B cell (primary cell): ENCODE measurements at regions not wholly inside any gene's neighbourhood (a gene's known extent, or its start where the extent isn't known, plus 50 kb on each side); places are given as distances from the start of the nearest gene placed in this dataset.

Source experiments
- ATAC-seq: fragments of 200-7000 bp; cut with Tn5 transposase; one replicate; pipeline ENCODE4 v1.10.0; 2021; ENCODE audit warnings: low read depth, mild to moderate bottlenecking, moderate number of reproducible peaks, moderate library complexity
- CTCF ChIA-PET: fragments of 350-600 bp; sonication (Branson Sonifier 250); formaldehyde crosslinking; loops from one replicate; lab custom pipeline; 2021; ENCODE audit warnings: antibody characterized with exemption, inconsistent platforms; lab: Charles Lee
- POLR2A ChIA-PET: fragments of 350-600 bp; sonication (Branson Sonifier 250); formaldehyde crosslinking; loops from one replicate; lab custom pipeline; 2021; ENCODE audit warnings: antibody characterized with exemption; lab: Charles Lee
- DNase-seq: peaks from one replicate; pipeline ENCODE4 v3.0.0; 2013
- H2AFZ ChIP-seq: 2 replicates; pipeline ENCODE4 v1.6.1; 2012; ENCODE audit warnings: mild to moderate bottlenecking, low read depth, low read length; ENCODE audit not compliant: insufficient read depth, poor library complexity, severe bottlenecking
- H3K27ac ChIP-seq, 2 donors: 1 replicate in 1 of 2; 2 replicates in 1 of 2; pipeline ENCODE4 v1.5.1; 2012 to 2013; ENCODE audit warnings: low read length in 2 of 2, mild to moderate bottlenecking in 2 of 2, moderate library complexity in 1 of 2
- H3K27me3 ChIP-seq, 4 experiments: fragments of 200-600 bp in 1 of 4; sonication (generic) in 1 of 4; replicated peaks in 1 of 4; 1 replicate in 2 of 4; 2 replicates in 2 of 4; pipeline versions ENCODE4 v1.6.1 to v1.7.0; 2013 to 2016; ENCODE audit warnings: low read length in 3 of 4, mild to moderate bottlenecking in 2 of 4, mixed read lengths in 1 of 4, moderate library complexity in 1 of 4; ENCODE audit not compliant: insufficient read depth in 4 of 4, control insufficient read depth in 3 of 4; ENCODE audit errors: control extremely low read depth in 1 of 4
- H3K36me3 ChIP-seq, 2 experiments: replicated peaks in 1 of 2; 1 replicate in 1 of 2; 2 replicates in 1 of 2; pipeline versions ENCODE4 v1.6.1 to v1.7.1; 2013; ENCODE audit warnings: low read length in 1 of 2; ENCODE audit not compliant: insufficient read depth in 2 of 2, control insufficient read depth in 1 of 2; ENCODE audit errors: control extremely low read depth in 1 of 2, extremely low read depth in 1 of 2
- H3K4me1 ChIP-seq, 2 donors: fragments of 200-600 bp in 1 of 2; sonication (generic) in 1 of 2; 1 replicate in 1 of 2; 2 replicates in 1 of 2; pipeline versions ENCODE4 v1.5.1 to v1.6.1; 2013 to 2017; ENCODE audit warnings: low read length in 2 of 2; ENCODE audit not compliant: control insufficient read depth in 2 of 2, insufficient read depth in 2 of 2
- H3K4me2 ChIP-seq: replicated peaks from 2 replicates; pipeline ENCODE3; 2012; ENCODE audit warnings: mild to moderate bottlenecking, low read depth, low read length; ENCODE audit not compliant: poor library complexity, severe bottlenecking
- H3K4me3 ChIP-seq, 5 experiments: fragments of 200-600 bp in 1 of 5; sonication (generic) in 1 of 5; 1 replicate in 3 of 5; 2 replicates in 2 of 5; pipeline versions ENCODE4 v1.5.1 to v1.7.0; 2011 to 2016; ENCODE audit warnings: low read length in 4 of 5, mild to moderate bottlenecking in 4 of 5, low read depth in 2 of 5, control low read depth in 1 of 5, moderate library complexity in 1 of 5; ENCODE audit not compliant: insufficient read depth in 1 of 5; ENCODE audit errors: control extremely low read depth in 1 of 5, extremely low read depth in 1 of 5
- H3K79me2 ChIP-seq: fragments of 200-600 bp; sonication (generic); one replicate; pipeline ENCODE4 v1.6.0; 2016; ENCODE audit warnings: low read length; ENCODE audit not compliant: control insufficient read depth, insufficient read depth
- H3K9ac ChIP-seq: fragments of 200-600 bp; sonication (generic); 2 replicates; pipeline ENCODE4 v1.6.1; 2017; ENCODE audit warnings: mild to moderate bottlenecking, low read length, moderate library complexity
- H3K9me3 ChIP-seq, 3 donors: one replicate each; pipeline versions ENCODE4 v1.6.1 to v1.7.1; 2013; ENCODE audit warnings: low read length in 2 of 3; ENCODE audit not compliant: control insufficient read depth in 2 of 3, insufficient read depth in 1 of 3; ENCODE audit errors: control extremely low read depth in 1 of 3
- H4K20me1 ChIP-seq: 2 replicates; pipeline ENCODE4 v1.6.0; 2012; ENCODE audit warnings: mild to moderate bottlenecking, low read length; ENCODE audit not compliant: insufficient read depth, control insufficient read depth, poor library complexity, severe bottlenecking
- H3K27ac Mint-ChIP-seq: one replicate; pipeline ENCODE4 v1.8.0; 2021; ENCODE audit warnings: mixed read lengths
- H3K27me3 Mint-ChIP-seq: one replicate; pipeline ENCODE4 v1.8.0; 2021; ENCODE audit warnings: mixed read lengths
- H3K4me1 Mint-ChIP-seq: one replicate; pipeline ENCODE4 v1.8.0; 2021; ENCODE audit warnings: mixed read lengths
- H3K4me3 Mint-ChIP-seq: one replicate; pipeline ENCODE4 v1.8.0; 2021; ENCODE audit warnings: mixed read lengths
- H3K9me3 Mint-ChIP-seq: one replicate; pipeline ENCODE4 v1.8.0; 2022; ENCODE audit warnings: mixed read lengths; ENCODE audit not compliant: insufficient read depth
- CTCF ChIP-seq: fragments of 200-600 bp; IDR thresholded peaks from one replicate; pipeline ENCODE4 v1.8.0; 2022; ENCODE audit warnings: antibody characterized with exemption, mild to moderate bottlenecking
- EZH2 ChIP-seq: IDR thresholded peaks from 2 replicates; pipeline ENCODE4 v1.6.1; 2012; ENCODE audit warnings: borderline replicate concordance, low read depth, mild to moderate bottlenecking, moderate library complexity, low read length; ENCODE audit not compliant: insufficient read depth, poor library complexity, severe bottlenecking
- WGBS: methylation state at CpG from one replicate; pipeline ENCODE4 v1.1.5; 2013; ENCODE audit warnings: missing lambda C conversion rate; ENCODE audit not compliant: insufficient coverage; 5-methylcytosine and 5-hydroxymethylcytosine counted together
- intact Hi-C: fragments of 100-400 bp; cut with micrococcal nuclease; formaldehyde crosslinking; loops from one replicate; pipeline ENCODE4 v1.10.0; 2022

- no peak overlapping the region for H3K9ac ChIP-seq
- TF ChIP-seq CTCF (no peak), EZH2 (no peak)
- H3K79me2 ChIP-seq, result no peaks in the 10 kb centered on the region
- no peaks in the 10 kb centered on the region for H3K36me3 ChIP-seq
- ChIA-PET CTCF (no interaction called here), POLR2A (no interaction called here)
- H4K20me1 ChIP-seq, result no peaks in the 10 kb centered on the region
- H3K4me3 ChIP-seq, result no peak overlapping the region
- intact Hi-C loops, result no loop called here
- Mint-ChIP-seq H3K4me3 (no peak overlapping the region), H3K27ac (no peak overlapping the region), H3K4me1 (no peaks in the 10 kb centered on the region), H3K27me3 (no peaks in the 10 kb centered on the region), H3K9me3 (peaks cover 3% of the 10 kb centered on the region)
- ATAC-seq, result no peak
- no peaks in the 10 kb centered on the region for H3K27me3 ChIP-seq
- H3K27ac ChIP-seq, result no peak overlapping the region
- 89% methylated on average over 15 of the region's 17 CpGs for WGBS
- peaks cover 0 to 23% (median 0%) of the 10 kb centered on the region in 3 donors for H3K9me3 ChIP-seq
- no peak overlapping the region for H3K4me2 ChIP-seq
- H3K4me1 ChIP-seq, result no peaks in the 10 kb centered on the region
- no peak overlapping the region for H2AFZ ChIP-seq
- DNase-seq, result no peak
Measured at GRCh38 chr7:71015252-71015900, 116.6 kb upstream of the GALNT17 start.

GRCh38 chr7:71016401-71016800 lies 115.5 kb upstream of the GALNT17 start:
- Histone ChIP-seq H3K4me3 (no peak overlapping the region), H3K36me3 (no peaks in the 10 kb centered on the region), H2AFZ (no peak overlapping the region), H3K27me3 (no peaks in the 10 kb centered on the region), H4K20me1 (no peaks in the 10 kb centered on the region), H3K79me2 (no peaks in the 10 kb centered on the region), H3K4me1 (no peaks in the 10 kb centered on the region), H3K9me3 (peaks cover 0 to 31% (median 0%) of the 10 kb centered on the region in 3 donors), H3K4me2 (no peak overlapping the region), H3K9ac (no peak overlapping the region), H3K27ac (no peak overlapping the region)
- Mint-ChIP-seq H3K9me3 (peaks cover 3% of the 10 kb centered on the region), H3K4me3 (no peak overlapping the region), H3K4me1 (no peaks in the 10 kb centered on the region), H3K27ac (no peak overlapping the region), H3K27me3 (no peaks in the 10 kb centered on the region)
- ATAC-seq (no peak), DNase-seq (no peak)
- CTCF ChIA-PET, result no interaction called here
- intact Hi-C loops, result no loop called here
- TF ChIP-seq EZH2 (no peak), CTCF (no peak)
- POLR2A ChIA-PET, result no interaction called here
- 89% methylated on average over 2 of the region's 2 CpGs for WGBS
